ENCODE measurements at regions not wholly inside any gene's neighbourhood (a gene's known extent, or its start where the extent isn't known, plus 50 kb on each side); places are given as distances from the start of the nearest gene placed in this dataset.
"Not testable (repeated sequence)": the region's sequence is repeated elsewhere in the genome, so short reads cannot be mapped to it uniquely, and the experiment has no call there.

DNA sequence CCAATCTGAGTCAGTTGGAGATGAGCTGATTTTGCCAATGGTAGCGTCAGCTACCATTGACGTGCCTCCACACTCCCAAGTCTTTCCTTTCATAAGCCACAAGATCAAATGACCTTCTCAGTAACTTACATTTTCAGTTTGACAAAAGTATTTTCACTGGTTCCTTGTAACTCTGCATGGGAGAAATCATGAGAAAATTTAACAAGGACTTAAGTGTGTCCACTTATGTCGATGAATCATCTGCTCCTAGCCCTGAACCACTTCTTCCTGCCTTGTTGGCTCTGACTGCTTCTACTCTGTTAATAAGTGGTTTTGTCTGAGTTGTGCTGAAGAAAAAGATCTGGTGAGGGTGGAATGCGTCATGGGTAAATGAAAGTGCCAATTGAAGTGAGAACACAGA is 101.2 kb downstream of the NFKBIZ start:
- no peak for DNase-seq (ENCODE audit: low spot score)

DNA sequence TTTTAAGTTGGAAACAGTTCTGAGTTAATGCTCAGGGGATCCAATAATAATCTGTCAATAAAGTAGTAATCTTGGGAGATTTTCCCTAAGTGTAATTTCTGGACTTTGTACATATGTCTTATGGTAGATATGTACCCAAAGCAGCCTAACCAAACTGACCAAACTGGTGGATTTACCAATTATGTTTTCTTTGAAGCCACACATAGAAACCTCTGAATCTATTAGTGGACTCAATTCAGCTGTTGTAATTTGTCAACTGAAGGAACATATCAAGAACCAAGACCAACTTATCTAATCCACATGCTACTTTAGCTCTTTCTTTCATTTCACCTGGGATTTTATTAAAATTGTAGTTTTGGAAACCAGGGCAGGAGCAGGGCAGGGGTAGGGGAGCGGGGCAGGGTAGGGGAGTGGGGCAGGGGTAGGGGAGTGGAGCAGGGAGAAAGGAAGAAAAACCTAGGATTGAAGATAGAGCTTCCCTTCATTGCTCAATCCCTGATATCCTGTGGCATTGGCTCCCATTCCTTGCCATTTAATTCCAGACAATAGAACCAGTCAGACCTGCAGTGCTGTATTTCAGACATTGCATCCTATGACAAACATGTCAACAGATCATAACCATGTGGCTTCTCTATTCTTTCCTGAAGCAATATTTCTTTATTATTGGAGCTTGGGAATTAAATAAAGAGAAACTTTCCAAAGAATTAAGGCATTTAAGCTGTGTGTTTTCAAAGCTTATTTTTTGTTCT is 101.8 kb downstream of the NFKBIZ start:
- DNase-seq (ENCODE audit: low spot score) = peak; percentile 33

DNA sequence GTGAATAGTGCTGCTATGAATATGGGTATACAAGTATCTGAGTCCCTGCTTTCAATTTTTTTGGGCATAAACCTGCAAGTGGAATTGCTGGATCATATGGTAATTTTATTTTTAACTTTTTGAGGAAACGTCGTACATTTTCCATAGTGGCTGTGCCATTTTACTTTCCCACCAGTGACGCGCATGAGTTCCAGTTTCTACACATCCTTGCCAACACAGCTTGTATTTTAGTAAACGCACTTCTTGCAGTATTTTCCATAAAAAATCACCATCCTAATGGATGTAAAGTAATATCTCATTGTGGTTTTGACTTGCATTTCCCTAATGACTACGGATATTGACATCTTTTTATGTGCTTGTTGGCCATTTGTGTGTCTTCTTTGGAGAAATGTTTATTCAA is 105.0 kb downstream of the NFKBIZ start:
- DNase-seq (ENCODE audit: low spot score) = no peak

DNA sequence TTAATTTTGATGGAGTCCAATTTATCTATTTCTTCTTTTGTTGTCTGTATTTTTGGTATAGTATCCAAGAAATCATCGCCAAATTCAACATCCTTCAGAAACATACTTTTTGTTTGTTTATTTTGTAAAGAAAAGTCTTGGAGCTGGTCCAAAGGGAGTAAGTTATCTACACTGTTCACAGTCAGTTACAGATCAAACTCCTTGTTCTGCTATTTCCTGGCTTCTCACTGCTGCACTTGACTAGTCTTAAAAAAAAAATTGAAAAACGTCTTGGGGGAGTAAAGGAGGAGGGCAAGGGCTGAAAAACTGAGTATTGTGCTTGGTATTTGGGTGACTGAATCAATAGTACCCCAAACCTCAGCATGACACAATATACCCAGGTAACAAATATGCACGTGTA is 105.6 kb downstream of the NFKBIZ start:
- no peak for DNase-seq (ENCODE audit: low spot score)

DNA sequence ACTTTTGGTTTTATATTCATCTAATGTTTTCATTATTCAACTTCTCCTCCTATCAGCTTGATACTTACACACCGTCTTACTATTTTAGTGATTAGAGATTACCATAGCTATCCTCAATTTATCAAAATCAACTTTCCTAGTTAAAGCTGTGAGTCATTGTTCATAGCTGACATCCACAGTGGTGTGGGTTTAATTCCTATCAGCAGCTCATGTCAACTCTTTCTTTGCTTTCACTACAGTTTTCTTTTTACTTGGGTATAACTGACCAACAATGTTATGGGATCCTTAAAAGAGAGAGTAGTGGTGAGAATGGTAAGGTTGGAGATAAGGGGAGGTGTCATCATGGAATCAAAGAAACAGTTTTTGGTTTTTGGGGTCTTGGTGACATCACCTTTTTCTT is 112.7 kb downstream of the NFKBIZ start:
- DNase-seq (ENCODE audit: low spot score) = no peak

DNA sequence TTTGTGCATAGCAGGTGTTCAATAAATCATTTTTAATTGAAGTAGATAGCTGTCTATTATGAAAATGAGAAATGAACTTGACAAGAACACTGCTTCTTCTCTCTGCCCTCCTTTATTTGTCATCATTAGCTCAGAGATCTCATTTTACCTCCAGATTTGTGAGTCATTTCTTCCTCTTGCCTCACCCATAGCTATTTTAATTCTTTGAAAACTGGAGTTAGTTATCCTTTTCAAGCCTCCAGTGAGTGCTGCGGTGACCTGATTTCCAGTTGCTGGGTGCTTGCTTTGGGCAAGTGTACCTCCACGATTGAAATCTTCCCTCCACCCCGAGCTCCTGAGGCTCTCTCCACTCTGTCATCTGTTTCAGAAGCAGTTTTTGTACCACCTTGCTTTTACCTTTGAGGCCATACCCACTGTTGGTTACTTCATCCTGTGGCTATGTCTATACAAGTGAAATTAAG is 114.6 kb downstream of the NFKBIZ start:
- no peak for DNase-seq (ENCODE audit: low spot score)

DNA sequence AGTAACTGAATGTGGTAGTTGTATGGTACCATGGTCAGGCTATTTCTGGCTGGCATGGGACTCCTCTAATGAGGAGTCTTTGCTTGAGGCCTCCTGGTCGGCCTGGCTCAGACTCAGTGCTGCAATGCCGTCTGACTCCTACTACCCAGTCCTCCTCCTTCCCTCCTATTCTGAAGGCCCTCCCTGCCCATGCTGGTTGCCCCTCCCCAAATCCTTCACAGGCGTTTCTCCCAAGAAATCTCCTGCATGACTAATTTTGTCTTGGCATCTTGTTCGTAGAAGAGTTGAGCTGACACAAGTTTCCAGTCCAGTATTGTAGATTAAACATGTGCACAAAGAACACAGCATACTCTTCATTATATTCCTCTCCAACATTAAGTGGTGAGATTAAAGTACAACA is 115.5 kb downstream of the NFKBIZ start:
- DNase-seq (ENCODE audit: low spot score) = no peak

DNA sequence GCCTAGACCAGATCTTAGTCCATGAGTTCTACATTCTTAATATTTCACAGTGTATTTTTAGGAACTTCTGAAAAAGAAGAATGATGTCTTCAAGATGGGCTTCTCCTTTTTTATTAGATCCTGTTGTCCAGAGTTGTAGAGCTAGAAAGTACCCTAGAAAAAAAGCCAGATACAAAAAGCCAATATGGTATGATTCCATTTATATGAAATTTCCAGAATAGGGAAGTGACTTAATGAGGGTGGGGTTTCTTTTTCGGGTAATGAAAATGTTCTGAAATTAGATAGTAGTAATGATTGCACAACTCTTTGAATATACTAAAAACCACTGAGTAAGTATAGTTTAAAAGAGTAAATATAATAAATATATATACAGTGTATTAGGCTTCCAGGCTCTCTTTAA is 116.9 kb downstream of the NFKBIZ start:
- no peak for DNase-seq (ENCODE audit: low spot score)

DNA sequence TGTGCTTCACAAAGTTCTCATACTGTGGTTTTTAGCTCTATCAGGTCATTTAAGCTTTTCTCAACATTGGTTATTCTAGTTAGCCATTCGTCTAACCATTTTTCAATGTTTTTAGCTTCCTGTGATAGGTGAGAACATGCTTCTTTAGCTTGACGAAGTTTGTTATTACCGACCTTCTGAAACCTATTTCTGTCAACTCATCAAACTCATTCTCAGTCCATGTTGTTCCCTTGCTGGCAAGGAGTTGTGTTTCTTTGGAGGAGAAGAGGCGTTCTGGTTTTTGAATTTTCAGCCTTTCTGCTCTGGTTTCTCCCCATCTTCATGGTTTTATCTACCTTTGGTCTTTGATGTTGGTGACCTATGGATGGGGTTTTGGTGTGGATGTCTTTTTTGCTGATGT is 120.9 kb downstream of the NFKBIZ start:
- DNase-seq (ENCODE audit: low spot score) = no peak

DNA sequence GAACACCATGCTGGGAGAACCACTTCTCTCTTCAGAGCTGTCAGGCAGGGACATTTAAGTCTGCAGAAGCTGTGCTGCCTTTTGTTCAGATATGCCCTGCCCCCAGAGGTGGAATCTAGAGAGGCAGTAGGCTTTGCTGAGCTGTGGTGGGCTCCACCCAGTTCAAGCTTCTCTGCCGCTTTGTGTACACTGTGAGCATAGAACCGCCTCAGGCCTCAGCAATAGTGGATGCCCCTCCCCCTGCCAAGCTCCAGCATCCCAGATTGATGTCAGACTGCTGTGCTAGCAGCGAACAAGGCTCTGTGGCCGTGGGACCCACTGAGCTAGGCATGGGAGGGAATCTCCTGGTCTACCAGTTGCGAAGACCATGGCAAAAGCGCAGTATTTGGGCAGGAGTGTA is 121.6 kb downstream of the NFKBIZ start:
- peak; percentile 36 for DNase-seq (ENCODE audit: low spot score)

DNA sequence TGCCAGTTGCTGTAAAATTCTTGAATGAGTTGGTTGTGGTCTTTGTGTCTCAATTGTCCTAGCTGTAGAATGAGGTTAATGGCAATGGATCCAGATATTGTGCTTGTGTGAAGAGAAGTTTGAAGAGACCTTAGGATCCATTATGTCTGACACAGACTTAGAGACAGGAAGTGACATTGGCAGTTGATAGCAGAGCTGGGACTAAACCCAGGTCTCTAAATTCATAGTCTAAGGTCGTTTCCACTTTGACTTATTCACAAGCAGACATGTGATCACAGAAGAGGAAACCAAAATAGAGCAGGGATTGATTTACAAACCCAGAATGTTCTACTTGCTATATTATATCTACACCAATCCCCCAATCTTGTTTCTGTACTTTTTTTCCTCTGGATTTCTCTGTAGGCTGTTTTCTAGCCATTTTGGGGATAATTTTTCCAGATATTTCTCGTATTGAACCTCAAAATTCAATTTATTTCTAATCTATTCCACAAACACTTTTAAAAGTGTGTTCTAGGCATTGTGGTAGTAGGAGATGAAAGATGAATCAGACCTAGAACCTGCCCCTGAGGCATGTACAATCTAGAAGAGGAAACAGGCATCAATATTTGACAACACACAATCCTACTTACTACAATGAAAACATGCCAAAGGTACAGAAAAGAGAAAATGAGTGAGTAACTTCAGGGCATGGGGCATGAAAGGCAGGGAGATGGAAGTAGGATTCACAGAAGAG is 123.3 kb downstream of the NFKBIZ start:
- no peak for DNase-seq (ENCODE audit: low spot score)

DNA sequence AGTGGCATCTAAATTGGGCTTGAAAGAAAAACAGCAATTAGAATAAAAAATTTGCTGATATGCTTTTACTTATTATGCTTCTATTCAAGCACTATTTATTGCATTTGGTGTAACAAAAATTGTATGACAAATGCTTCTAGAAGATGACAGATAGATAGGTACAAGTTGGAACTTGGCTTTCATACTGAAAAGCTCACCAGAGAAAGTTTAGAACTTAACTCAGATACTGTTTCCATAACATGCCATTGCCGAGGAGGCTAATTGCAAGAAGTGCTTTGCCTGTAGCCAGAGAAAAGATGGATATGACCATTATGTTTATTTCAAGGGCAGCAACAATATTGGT is 123.8 kb downstream of the NFKBIZ start:
- no peak for DNase-seq (ENCODE audit: low spot score)

DNA sequence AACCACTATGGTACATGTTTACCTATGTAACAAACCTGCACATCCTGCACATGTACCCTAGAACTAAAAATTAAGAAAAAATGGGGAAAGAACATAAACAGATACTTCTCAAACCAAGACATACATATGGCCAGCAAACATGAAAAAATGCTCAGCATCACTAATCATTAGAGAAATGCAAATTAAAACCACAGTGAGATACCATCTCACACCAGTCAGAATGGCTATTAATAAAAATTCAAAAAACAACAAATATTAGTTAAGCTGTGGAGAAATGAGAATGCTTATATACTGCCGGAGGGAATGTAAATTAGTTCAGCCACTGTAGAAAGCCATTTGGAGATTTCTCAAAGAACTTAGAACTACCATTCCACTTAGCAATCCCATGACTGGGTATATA is 126.1 kb downstream of the NFKBIZ start:
- not testable (repeated sequence) for DNase-seq (ENCODE audit: low spot score)

DNA sequence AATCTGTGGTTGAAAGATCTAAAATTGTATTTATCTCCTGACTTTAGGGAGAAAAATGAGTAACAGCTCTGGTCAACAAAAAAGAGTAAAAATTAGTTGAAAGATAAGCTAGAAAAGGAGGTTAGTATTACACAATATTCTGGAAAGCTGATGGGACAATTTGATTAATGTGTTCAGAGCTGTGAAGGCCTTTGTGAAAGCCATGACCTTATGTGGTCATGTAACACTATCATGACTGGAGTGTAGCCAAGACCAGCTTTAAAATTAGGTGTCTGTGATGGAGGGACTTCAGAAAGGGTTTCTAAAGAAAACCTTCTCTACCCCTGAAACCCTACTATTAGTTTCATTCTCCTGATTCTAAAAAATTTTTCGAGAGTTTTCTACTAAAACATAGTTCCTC is 127.2 kb downstream of the NFKBIZ start:
- DNase-seq (ENCODE audit: low spot score) = no peak

DNA sequence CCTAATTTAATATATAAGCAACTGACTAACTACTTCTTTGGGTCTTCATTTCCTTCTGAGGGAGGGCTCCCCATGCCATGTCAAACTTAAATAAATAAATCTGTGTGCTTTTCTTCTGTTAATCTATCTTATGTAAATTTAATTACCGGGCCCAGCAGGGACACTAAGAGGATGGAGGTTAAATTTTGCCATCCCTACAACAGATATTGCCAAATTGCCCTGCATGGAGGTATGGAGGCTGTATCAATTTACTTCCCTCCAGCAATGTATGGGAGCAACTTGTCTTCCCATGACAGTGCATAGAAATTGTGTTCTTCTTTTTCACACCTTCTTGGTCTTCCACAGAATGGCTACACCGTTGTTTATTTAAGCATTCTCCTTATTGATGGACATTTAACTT is 129.0 kb downstream of the NFKBIZ start:
- DNase-seq (ENCODE audit: low spot score) = no peak

DNA sequence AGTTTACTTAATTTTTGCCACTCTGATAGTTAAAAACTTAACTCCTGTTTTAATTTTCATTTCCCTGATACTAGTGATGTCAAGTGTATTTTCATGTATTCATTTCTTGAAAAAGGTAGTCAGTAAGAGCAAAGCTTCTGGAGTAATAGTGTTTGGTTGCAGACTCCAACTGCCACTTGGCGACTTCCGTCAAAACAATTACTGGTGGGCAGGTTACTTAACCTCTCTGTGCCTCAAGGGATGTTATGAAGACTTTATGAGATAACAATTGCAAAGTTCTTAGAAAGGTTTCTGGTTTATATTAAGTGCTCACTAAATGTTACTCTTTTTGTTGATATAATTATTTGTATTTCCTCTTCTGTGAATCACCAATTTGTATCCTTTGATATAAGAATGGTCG is 129.7 kb downstream of the NFKBIZ start:
- DNase-seq (ENCODE audit: low spot score) = no peak

DNA sequence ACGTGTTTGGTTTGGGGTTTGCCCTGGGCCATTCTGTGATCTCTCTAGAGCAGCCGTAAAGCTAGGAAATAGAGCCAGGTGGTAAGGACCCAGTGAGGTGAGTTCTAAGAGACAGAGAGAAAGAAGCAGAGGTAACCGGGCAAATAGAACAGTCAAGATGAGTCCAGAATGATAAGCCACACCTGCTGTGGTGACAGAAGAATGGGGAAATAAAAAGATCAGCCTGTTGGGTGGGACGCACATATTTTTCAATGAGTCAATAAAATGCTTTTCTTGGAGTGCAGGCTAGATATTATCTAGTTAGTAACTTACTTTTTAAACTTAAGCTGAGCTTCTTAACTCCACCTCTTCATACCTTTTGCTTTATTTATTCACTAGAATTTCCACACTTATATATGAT is 135.0 kb downstream of the NFKBIZ start:
- peak; percentile 86 for DNase-seq (ENCODE audit: low spot score)

DNA sequence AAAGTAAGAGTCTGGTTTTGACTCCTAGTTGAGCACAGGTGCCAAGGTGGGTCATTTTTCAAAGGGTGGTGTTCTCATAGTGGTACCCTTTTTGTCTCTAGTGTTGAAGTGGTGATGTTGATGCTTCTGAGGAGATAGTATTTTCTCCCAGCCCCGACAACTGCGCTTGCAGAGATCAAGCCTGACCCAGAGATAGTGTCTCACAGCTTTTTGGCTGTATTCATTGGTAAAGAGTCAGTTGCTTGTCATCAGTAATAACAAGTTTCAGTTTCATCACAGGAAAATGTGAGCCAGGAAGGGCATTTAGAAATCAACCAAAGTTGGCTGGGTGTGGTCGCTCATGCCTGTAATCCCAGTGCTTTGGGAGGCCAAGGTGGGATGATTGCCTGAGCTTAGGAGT is 139.3 kb downstream of the NFKBIZ start:
- no peak for DNase-seq (ENCODE audit: low spot score)

DNA sequence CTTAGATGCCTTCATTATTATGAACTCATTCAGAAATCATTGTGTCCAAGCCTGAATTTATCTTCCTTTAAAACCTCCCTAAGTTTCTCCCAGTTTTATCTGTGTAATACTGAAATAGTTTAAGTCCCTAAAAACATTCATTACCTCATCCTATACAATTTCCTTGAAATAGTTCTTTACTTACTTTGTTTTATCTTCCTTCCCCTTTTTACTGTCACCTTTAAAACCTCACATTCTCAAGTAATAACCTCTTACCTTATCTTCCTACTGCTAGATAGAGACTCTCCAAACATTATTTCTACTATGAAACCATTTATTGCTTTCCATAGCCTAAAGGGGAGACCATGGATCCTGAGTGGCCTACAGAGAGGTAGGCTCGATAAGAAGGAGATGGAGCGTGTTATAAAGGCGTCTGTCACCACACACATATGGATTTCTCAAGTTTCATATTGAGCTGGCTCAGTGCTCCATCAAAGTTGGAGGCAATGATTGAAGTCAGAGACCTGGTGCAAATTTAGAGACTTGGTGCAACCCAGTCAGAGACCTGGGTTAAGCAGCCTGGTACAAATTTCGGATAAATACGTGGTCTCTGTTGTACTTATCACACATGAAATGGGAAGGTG is 140.4 kb downstream of the NFKBIZ start:
- no peak for DNase-seq (ENCODE audit: low spot score)

DNA sequence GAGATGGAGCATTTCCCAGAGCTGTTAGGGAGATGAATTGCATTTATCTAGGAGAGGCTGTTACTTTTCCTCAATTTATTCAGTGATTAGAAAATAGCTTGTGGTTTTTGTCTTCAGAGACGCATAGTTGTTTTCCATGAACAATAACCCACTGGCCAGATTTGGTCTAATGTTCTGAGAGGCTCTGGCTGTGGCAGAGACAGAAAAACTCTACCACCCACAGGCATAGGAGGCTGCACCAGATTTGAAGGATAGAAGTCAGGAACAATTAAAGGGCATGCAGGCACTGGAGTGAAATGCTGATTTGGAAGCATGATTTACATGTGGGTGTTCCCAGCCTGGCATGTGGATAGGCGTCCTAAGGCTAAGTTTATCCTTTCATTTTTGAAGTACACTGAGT is 143.5 kb downstream of the NFKBIZ start:
- no peak for DNase-seq (ENCODE audit: low spot score)

DNA sequence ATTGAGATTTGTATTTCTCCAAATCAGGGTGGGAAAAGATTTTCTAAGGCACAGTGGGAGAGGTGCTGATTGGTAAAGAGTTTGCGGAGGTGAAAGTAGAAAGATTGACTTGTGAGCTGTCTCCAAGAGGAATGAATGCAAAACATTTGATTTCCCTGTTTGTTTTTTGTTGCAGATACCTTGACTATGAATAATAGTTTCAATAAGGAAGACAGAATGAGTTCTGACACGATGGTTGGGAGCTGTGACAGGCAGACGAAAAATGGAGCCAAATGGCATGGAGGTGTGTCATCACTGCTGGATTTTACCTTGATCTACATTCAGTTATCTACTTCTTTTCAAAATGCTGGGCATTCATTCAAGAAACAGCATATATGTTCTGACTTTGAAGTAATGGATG is 145.1 kb downstream of the NFKBIZ start:
- no peak for DNase-seq (ENCODE audit: low spot score)

DNA sequence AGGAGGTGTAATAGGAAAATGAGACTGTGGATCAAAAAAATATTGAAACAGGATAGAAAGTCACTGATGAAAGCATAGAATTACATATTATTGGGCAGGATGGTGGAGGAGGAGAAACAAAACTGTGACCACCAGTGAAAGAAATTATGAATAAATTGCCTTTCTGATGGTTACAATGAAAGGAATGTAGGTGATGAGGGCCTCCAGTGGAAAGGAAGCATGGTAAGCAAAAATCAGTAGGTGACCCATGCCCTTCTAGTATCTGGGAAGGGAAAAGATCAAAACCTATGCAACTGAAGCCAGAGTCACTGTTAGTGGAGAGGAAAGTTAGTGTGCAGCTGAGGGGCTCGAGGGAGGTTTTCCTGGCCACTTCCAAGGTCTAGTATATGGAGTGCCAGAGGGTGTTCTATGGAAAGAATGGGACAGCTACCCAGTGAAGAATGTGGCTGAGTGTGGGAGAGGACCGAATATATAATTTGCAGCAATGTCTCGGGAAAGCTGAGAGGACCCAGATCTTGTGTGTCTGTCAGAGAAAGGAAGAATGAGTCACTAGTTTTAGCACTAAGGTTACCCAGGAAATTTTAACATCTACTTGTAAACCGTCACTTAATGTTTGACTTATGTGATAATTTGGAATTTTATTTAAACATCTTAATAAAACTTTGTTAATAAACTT is 146.2 kb downstream of the NFKBIZ start:
- DNase-seq (ENCODE audit: low spot score) = no peak

Data from HT-29 (cell line).